ENCODE measurements at regions not wholly inside any gene's neighbourhood (a gene's known extent, or its start where the extent isn't known, plus 50 kb on each side); places are given as distances from the start of the nearest gene placed in this dataset.

- TF ChIP-seq EZH2 (IDR thresholded peaks at IDR 0.05; ENCODE audit: insufficient read depth, poor library complexity, severe bottlenecking) (no peak), EZH2phosphoT487 (IDR thresholded peaks at IDR 0.05; ENCODE audit: insufficient read depth, low read depth) (no peak)
Observed at GRCh38 chr21:17387030-17387617, 125.7 kb upstream of the CXADR start.

All from GM23248 (cell line).